OCI-LY3 (cell line): ENCODE measurements at regions not wholly inside any gene's neighbourhood (a gene's known extent, or its start where the extent isn't known, plus 50 kb on each side); places are given as distances from the start of the nearest gene placed in this dataset.

Experiments
- EZH2phosphoT487 ChIP-seq: fragments of 200-600 bp; shearing (Covaris generic); IDR thresholded peaks from 2 replicates; pipeline ENCODE4 v1.6.1; 2018; ENCODE audit warnings: antibody characterized with exemption, mixed run types, low read depth
- TF ChIP-seq, protein P1 (sequence below): fragments of 200-600, 300-600 bp; sonication (generic); IDR thresholded peaks from 2 replicates; pipeline ENCODE4 v1.5.1; 2014; ENCODE audit warnings: antibody characterized with exemption, low read length, low read depth

DNA sequence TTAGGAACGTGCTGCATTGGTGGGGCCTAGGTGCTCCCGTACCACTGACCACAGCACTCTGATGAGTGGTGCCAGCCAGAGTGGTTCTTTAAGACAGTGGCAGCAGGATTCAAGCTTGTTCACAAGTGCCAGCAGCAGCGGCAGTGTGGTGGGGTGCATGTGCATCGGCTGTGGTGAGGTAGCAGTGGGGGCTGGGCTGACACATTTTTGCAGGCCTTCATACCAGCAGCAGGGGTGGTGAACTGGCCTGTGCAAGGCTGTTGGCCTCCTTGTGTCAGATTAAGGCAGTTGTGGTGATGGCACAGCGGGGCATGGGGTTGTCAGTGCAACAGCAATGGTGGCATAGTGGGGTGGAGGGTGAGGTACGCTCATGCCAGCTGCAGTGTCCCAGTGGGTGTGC lies 131.4 kb downstream of the PABPC4L start:
- TF ChIP-seq, protein P1, sequence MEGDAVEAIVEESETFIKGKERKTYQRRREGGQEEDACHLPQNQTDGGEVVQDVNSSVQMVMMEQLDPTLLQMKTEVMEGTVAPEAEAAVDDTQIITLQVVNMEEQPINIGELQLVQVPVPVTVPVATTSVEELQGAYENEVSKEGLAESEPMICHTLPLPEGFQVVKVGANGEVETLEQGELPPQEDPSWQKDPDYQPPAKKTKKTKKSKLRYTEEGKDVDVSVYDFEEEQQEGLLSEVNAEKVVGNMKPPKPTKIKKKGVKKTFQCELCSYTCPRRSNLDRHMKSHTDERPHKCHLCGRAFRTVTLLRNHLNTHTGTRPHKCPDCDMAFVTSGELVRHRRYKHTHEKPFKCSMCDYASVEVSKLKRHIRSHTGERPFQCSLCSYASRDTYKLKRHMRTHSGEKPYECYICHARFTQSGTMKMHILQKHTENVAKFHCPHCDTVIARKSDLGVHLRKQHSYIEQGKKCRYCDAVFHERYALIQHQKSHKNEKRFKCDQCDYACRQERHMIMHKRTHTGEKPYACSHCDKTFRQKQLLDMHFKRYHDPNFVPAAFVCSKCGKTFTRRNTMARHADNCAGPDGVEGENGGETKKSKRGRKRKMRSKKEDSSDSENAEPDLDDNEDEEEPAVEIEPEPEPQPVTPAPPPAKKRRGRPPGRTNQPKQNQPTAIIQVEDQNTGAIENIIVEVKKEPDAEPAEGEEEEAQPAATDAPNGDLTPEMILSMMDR = no peak
- no peak for TF ChIP-seq EZH2phosphoT487
